GM19035 (cell line): ENCODE measurements at regions not wholly inside any gene's neighbourhood (a gene's known extent, or its start where the extent isn't known, plus 50 kb on each side); places are given as distances from the start of the nearest gene placed in this dataset.

Source experiments
- ATAC-seq: cut with Tn5 transposase; IDR thresholded peaks from one replicate; pipeline ENCODE4 v1.9.1; 2021; ENCODE audit not compliant: unreplicated experiment

DNA sequence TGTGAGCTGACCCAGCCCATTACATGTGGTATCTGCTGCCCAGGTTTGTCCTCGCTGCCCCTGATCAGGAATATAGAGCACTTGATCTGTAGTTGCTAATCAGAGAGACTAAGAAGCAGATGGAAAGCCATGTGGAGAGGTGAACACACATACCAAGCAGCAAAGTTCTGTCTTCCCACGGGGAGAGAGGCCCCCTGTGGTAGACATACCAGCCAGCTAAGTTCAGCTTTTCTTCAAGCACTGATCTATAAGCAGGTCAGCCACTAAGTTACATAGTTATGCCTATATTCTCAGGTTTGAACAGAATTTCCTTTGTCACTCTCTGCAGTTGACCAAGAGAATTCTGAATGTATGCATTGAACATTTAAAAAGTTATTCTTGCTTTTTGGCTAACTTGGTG, 76.4 kb downstream of the DDX3Y start:
- ATAC-seq = no peak

DNA sequence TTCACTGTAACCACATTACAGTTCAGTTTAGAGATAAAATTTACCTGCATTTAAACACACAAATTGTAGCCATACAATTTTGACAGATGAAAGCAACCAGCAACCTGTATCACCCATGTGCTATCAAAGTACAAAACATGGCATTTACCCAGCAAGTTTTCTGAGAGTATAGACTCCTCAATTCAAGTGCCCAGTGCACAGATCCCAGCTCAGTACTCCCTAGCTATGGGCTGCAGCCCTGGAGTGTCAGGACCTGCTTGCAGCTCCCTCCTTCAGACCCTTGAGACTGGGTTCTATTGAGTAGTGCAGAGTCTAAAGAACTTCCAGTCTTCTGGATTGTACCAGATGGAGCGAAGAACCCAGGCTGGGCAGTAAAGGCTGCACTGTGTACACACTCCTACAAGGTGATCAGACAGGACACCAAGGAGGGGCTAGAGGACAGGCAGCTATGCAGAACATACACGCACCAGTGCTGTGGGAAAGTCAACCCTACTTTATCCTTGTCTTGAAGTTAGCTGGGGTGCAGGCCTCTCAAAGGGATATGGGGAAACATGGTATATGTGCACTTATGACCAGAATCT, 77.7 kb downstream of the DDX3Y start:
- ATAC-seq = no peak

DNA sequence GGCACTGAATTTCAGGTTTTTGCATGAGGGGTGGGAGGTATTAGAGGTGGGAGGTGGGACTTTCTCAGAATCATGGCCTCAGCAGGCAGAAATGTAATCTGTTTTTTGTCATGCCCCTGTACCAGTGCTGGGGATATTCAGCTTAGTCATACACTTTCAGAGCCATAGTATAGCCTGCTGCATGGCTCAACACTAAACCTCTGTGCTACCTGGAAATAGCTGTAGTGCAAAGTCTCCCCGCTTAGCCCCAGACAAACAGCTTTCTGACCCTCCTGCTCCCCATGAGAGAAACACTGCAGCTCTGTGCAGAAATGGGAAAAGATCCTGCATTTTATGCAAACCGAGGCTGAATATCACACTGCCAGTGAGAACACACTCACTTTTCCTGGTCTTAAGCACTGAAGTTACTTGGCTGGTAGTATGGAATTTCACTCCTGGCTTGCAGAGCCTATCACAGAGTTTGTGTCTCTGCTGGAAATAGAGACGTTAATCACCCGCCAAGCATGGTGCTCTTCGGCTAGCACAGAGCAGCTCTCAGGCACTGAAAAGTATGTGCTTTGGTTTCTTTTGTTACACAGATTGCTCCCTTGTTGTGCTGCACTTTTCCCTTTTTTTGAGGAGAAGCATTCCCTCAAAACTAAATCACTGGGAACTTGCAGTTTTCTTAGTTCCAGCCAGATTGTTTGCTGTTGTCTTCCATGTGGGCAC, 80.1 kb downstream of the DDX3Y start:
- ATAC-seq = no peak

DNA sequence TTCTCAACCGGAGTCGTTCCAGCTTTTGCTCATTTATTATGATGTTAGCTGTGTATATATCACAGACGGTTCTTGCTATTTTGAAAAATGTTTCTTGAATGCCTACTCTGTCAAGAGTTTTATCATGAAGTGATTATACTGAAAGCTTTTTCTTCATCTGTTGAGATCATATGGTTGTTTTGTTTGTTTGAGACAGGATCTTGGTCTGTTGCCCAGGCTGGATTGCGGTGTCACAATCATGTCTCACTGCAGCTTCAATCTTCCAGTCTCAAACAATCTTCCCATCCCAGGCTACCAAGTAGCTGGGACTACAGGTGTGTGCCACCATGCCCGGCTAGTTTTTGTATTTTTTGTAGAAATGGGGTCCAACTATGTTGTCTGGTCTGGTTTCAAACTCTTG, 112.8 kb downstream of the DDX3Y start:
- ATAC-seq = no peak

DNA sequence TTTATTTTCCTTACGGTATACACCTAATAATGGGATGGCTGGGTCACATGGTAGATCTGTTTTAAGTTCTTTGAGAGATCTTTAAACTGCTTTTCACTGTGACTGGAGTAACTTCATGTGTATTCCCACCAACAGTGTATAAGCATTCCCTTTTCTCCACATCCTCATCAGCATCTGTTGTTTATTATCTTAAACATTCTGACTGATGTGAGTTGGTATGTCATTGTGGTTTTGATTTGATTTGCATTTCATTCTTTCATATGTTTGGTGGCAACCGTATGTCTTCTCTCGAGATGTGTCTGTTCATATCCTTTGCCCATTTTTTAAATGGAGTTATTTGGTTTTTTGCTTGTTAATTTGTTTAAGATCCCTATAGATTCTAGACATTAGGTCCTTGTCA, 114.8 kb downstream of the DDX3Y start:
- no peak for ATAC-seq

DNA sequence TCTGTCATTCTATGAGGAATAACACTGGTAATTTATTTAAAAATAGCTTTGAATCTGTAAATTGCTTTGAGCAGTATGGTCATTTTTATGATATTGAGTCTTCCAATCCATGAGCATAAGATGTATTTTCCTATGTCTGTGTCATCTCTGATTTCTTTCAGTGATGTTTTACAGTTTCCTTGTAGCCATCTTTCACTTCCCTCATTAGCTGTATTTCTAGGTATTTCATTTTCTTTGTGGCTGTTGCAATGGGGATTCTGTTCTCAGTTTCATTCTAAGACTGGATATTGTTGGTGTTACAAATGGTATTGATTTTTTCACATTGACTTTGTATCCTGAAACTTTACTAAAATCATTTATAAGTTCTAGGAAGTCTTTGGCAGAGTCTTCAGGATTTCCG, 116.2 kb downstream of the DDX3Y start:
- ATAC-seq = no peak

DNA sequence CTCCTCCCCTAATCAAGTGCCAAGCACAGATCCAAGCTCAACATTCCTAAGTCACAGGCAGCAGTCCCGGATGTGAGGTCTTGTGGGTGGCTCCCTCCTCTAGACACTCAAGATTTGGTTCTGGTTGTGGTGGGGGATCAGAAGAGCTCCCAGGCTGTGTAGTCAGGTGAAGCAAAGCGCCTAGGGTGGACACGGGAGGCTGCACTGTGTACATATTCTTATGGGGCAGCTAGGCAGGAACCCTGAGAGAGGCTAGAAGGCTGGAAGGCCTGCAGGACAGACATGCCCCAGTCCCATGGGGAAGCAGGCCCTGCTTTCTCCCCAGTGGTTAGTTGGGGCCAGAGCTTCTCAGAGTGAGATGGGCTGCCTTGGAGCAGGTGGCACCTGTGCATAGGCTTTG, 118.9 kb downstream of the DDX3Y start:
- no peak for ATAC-seq

DNA sequence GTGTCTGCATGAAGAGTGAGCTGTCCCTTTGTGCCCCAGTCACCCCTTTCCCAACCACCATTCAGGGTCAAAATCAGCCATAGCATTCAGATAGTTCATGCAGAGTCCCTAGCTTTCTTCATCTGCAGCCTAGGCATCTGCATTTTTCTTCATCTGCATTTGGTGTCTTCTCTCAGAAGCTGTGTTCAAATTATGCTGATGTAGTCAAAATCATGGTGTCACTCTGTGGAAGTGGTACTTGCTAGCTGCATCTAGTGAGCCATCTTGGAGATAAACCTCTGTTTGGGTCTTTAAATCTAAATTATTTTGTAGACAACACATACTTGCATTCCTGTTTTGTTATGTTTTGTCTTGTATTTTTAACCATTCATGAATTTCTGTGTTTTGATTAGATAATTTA, 119.8 kb downstream of the DDX3Y start:
- ATAC-seq = no peak

DNA sequence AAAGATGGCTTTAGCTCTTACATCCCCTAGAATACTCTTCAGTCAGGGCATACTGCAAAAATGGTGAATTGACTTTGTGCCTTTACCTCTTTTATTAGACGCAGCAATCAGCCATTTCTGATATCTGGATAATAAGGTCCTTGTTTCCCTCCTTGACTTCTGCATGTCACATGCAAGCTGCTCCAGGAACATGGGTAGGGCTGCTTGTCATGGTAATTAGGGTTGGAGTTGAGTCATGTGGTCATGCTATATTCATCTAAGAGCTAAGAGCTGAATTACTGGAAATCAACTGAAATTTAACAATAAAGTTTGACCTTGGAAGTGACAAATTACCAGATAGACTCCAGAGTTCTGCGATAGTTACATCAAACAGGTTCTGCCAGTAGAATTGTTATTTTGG, 122.2 kb downstream of the DDX3Y start:
- ATAC-seq = no peak

DNA sequence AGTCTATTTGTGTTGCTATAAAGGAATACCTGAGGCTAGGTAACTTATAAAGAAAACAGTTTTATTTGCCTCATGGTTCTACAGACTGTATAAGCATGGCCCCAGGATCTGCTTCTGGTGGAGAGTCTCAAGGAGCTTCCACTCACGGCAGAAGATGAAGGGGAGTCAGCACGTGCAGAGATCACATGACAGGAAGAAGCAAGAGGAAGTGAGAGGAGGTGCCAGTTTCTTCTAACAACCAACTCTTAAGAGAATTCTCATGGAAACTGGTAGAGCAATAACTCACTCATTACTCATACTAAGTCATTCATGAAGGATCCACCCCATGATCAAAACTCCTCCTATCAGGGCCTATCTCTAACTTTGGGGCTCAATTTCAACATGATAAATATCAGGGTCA, 135.6 kb downstream of the DDX3Y start:
- ATAC-seq = no peak

DNA sequence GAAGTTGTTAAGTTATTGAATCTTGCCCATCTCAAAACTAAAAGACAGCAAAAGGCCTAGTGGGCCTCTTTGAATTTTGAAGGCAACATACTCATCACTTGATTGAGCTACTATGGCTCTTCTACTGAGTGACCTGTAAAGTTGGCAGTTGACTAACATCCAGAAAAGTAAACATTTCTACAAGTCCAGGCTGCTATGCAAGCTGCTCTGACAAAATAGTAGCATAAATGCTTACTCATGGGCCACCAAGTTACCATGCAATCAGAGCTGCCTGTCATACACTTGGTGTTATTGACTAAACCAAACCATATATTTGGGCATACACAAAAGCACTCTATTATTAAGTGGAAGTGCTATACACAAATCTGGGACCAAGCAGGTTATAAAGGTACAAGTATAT, 148.8 kb downstream of the DDX3Y start:
- no peak for ATAC-seq

DNA sequence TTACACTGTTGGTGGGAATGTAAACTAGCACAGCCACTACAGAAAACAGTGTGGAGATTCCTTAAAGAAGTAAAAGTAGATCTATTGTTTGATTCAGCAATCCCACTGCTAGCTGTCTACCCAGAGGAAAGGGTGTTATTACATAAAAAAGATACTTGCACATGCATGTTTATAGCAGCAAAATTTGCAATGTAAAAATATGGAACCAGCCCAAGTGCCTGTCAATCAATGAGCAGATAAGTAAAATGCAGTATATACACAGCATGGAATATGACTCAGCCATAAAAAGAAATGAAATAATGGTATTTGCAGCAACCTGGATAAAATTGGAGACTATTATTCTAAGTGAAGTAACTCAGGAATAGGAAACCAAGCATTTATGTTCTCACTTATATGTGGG, 161.7 kb downstream of the DDX3Y start:
- no peak for ATAC-seq

DNA sequence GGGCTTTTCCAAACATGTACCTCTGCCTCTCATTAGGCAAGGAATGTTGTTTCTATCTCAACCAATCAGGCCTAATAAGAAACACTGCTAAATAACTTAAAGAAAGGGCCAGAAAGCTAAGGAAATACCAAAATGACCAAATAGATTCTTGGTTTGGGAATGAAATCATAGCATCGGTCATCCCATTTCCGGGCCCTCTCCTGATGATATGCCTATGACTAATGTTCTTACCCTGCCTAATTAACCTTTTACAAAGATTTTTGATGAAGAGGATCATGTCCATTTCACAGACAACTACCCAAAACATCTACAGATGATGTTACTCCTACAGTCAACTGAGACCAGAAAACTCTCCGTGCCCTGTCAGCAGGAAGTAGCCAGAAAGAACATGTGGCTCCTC, 164.0 kb downstream of the DDX3Y start:
- no peak for ATAC-seq

DNA sequence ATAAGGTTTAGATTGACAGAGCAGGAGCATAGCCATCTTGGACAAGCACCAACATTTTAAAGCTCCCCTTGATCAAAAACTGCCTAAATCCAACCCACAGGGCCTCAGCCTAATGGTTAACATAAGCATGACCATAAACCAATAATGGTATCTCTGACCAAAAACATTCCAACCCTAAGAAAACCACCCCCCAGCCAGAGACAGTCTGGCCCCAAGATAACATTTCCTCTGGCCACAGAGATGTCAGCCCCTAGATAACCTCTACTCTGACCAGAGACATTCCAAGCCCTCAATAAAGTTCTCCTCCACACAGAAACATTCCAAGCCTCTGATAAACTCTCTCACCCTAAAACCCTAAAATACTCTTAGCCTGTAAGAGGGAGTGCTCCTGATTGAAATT, 164.4 kb downstream of the DDX3Y start:
- ATAC-seq = no peak

DNA sequence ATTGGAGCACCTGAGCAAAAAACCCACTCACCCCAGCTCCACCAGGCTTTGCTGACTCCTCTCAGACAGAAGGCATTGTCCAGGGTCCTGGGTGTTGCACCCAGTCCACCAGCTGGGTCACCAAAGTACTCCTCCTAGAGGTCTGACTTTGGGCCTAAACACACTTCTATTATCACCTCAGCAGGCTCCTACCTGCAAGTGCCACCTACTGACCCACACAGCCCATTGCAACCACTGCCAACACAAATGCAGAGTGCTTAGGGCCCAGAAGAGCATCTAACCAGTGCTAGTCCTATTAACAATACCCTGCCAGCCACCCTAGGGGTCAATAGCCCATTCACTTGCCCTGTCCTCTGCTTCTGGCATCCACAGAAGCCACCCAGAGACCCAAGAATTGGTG, 178.1 kb downstream of the DDX3Y start:
- no peak for ATAC-seq

DNA sequence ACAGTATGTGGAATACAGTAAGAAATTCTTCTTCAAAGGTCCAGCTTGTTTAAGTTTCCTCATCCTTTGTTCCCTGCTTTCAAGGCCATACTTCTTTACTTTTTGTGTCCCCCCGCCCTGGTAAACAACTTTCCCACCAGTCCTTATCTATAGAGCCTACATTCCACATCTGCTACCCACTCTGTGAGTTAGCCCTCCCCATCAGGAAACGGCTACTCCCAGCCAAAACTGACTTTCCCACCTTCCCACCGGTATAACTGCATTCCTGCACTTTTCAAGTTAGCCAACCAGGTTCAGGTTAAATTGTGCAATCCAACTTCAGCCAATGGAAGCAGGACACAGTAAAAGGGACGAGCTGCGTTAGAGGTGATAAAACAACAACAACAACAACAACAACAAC, 186.9 kb downstream of the DDX3Y start:
- ATAC-seq = no peak

DNA sequence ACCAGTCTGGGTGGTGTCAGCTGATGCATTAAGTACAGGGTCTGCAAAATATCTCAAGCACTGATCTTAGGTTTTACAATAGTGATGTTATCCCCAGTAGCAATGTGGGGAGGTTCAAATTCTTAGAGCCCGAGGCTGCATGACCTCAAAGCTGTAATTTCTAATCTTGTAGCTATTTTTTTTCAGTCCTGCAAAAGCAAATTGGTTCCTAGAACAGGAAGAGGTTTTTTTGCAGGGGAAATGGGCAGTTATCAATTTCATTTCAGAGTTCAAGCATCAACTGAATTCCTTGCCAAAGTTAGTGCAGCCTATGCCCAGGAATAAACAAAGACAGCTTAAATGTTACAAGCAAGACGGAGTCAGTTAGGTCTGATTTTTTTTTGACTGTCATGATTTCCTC, 188.3 kb downstream of the DDX3Y start:
- no peak for ATAC-seq

DNA sequence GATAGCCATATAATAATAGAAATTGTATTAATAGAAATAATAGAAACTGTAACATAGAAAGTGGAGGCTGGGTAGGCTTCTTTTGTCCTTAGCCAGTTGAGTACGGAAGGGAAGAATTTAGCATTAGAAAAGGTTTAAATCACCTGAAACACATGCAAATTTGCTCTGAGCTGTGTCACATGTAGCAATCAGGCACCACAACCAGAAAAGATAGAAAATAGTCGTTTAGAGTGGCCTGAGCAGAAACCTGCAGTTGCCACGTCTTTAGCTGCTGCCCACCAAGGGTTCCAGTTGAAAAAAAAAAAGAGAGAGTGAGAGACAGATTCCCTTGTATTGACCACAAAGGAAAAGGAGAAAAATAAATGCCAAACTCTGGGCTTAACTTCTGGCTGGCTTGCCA, 188.8 kb downstream of the DDX3Y start:
- no peak for ATAC-seq

DNA sequence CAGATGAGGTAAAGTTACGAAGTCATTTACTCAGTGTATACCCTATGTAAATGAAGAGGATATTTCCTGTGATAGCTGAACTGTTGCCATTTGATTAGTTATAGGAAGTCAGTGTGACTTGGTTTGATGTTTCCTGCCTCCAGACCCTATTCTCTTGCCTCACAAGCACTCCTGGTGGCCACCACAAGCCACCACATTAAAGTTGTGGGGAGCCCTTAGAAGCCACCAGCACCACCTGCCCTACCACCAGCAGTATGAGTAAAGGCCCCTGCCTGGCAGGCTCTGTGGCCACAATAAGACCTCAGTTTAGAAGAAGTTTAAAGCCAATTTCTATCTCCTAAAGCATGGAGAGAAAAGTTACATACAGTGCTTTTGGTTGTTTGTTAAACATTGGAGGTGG, 189.7 kb downstream of the DDX3Y start:
- no peak for ATAC-seq

DNA sequence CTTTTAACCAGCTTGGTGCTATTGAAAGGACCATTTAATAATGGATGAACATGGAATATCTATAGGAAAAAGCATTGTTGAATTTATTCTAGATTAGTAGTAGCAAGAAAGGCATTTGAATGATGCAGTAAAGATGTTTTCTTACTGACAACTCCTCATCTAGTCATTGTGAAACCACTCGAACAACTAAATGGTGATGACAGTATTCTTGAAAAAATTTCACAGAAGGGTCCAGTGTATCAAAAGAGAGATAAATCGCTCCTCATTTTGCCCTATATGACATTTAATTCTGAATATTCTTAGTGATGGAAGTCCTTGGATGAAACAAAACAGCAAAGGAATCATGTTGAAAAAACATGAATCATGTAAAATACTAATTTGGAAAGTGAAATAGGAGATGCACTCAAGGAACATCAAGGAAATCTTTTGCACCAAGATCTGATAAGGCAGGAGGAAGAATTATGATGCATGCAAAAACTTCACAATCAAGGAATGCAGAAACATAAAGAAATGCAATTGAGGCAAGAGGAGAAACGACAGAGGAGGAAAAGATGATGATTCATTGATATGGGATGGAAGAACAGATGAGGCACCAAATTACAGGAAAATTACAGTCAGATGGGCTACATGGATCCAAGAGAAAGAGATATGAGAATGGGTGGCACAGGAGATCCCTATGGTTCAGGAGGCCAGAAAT, 190.4 kb downstream of the DDX3Y start:
- ATAC-seq = no peak

DNA sequence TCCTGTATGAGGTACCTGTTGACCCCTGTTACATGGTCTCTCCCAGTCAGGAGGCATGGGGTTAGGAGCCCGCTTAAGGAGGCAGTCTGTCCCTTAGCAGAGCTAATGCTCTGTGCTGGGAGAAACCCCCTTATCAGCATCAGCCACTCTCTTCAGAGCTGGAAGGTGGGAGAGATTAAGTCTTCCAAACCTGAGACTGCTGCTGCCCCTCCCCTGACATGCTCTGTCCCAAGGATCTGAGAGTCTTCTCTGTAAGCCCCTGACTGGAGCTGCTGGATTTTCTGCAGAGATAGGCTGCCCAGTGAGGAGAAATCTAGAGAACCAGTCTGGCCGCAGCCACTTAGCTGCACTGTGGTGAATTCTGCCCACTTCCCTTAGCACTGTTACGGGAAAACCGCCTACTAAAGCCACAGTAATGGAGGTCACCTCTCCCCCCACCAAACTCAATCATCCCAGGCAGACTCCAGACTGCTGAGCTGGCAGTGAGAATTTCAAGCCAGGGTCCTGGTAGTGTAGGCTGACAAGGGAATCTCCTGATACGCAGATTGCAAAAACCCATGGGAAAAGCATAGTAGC, 222.3 kb downstream of the DDX3Y start:
- peak; percentile 93 for ATAC-seq

DNA sequence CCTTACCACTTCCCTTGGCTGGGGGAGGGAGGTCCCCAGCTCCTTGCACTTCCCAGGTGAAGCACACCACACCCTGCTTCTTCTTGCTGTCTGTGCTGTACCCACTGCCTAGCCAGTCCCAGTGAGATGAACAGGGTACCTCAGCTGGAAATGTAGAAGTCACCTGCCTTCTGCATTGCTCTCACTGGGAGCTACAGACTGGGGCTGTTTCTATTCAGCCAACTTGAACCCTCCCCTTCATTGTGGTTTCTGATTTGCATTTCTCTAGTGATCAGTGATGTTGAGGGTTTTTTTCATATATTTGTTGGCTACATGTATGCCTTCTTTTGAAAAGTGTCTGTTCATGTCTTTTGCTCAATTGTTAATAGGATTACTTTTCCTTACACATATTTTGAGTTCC, 222.8 kb downstream of the DDX3Y start:
- peak; percentile 75 for ATAC-seq
